Loucy (cell line): ENCODE measurements at regions not wholly inside any gene's neighbourhood (a gene's known extent, or its start where the extent isn't known, plus 50 kb on each side); places are given as distances from the start of the nearest gene placed in this dataset.

Experiments used
- CTCF ChIP-seq: fragments of 200-600 bp; sonication (generic); conservative IDR thresholded peaks from 2 replicates; pipeline ENCODE4 v1.5.1; 2014; ENCODE audit warnings: mild to moderate bottlenecking, antibody characterized with exemption, low read length
- EZH2phosphoT487 ChIP-seq: fragments of 200-600 bp; IDR thresholded peaks from 2 replicates; pipeline ENCODE4 v1.6.1; 2018; ENCODE audit warnings: antibody characterized with exemption, mild to moderate bottlenecking, moderate library complexity, borderline replicate concordance

GRCh38 chr7:131068604-131069021, 259.1 kb upstream of the MKLN1 start:
- TF ChIP-seq CTCF (peak; percentile 32; the same call in 1 of the 2 replicates), EZH2phosphoT487 (no peak)
